ENCODE measurements at regions not wholly inside any gene's neighbourhood (a gene's known extent, or its start where the extent isn't known, plus 50 kb on each side); places are given as distances from the start of the nearest gene placed in this dataset.

DNA sequence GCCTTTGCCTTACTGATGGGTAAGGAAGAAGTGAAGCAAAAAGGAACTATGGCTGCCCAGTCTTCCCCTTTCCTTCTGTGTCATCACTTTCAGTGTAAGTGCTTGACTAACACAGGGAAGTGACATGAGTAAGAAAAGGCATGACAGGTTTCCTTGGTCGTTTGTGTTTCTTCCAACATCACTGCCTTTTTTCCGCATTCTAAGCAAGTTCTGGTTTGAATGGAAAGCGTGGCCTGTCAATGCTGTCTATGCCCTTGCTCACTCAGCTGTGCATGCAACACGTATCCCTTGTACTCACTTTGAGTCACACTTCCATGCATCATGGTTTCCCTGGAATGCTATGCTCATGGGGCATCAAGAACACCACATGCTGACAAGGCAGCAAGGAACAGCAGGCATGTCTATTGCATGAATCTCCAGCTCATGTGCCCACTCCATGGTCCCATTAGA lies 111.8 kb downstream of the OAT start:
- TF ChIP-seq, protein P1, sequence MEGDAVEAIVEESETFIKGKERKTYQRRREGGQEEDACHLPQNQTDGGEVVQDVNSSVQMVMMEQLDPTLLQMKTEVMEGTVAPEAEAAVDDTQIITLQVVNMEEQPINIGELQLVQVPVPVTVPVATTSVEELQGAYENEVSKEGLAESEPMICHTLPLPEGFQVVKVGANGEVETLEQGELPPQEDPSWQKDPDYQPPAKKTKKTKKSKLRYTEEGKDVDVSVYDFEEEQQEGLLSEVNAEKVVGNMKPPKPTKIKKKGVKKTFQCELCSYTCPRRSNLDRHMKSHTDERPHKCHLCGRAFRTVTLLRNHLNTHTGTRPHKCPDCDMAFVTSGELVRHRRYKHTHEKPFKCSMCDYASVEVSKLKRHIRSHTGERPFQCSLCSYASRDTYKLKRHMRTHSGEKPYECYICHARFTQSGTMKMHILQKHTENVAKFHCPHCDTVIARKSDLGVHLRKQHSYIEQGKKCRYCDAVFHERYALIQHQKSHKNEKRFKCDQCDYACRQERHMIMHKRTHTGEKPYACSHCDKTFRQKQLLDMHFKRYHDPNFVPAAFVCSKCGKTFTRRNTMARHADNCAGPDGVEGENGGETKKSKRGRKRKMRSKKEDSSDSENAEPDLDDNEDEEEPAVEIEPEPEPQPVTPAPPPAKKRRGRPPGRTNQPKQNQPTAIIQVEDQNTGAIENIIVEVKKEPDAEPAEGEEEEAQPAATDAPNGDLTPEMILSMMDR (IDR thresholded peaks at IDR 0.05): no peak
- TF ChIP-seq POLR2A (IDR thresholded peaks at IDR 0.05) (no peak), POLR2AphosphoS5 (IDR thresholded peaks at IDR 0.05) (peak in 1 of 4 donors; percentile 19)

All from sigmoid colon (tissue), 4 donors.